Tibial nerve (tissue), 4 donors: ENCODE measurements at regions not wholly inside any gene's neighbourhood (a gene's known extent, or its start where the extent isn't known, plus 50 kb on each side); places are given as distances from the start of the nearest gene placed in this dataset.

ENCODE experiments used
- DNase-seq, 2 donors: peaks; one replicate each; pipeline ENCODE4 v3.0.0-alpha.2; 2019; ENCODE audit warnings: low spot score in 2 of 2
- H3K27ac ChIP-seq, 4 donors: fragments of 200-600 bp; sonication (generic) in 3 of 4; one replicate each; pipeline ENCODE4 v1.5.1; 2017 to 2019; ENCODE audit warnings: mild to moderate bottlenecking in 1 of 4
- H3K27me3 ChIP-seq, 2 donors: fragments of 200-600 bp; sonication (generic) in 1 of 2; one replicate each; pipeline versions ENCODE4 v1.5.1 to v1.6.0; 2017 to 2019
- H3K36me3 ChIP-seq, 3 donors: fragments of 200-600 bp; sonication (generic); one replicate each; pipeline ENCODE4 v1.5.1; 2018 to 2019
- H3K4me1 ChIP-seq, 4 donors: fragments of 200-600 bp; sonication (generic) in 3 of 4; one replicate each; pipeline ENCODE4 v1.5.1; 2017 to 2019
- H3K4me3 ChIP-seq, 4 donors: fragments of 200-600 bp; sonication (generic) in 3 of 4; one replicate each; pipeline ENCODE4 v1.5.1; 2017 to 2019; ENCODE audit warnings: mild to moderate bottlenecking in 1 of 4, moderate library complexity in 1 of 4
- H3K9me3 ChIP-seq, 4 donors: fragments of 200-600 bp; sonication (generic) in 3 of 4; one replicate each; pipeline ENCODE4 v1.5.1; 2017 to 2019
- CTCF ChIP-seq, 5 experiments: fragments of 200-600 bp in 3 of 5; fragments of 450-650 bp in 2 of 5; sonication (generic) in 3 of 5; IDR thresholded peaks; one replicate each; pipeline ENCODE4 v1.5.1; 2016 to 2019; ENCODE audit warnings: antibody characterized with exemption in 5 of 5, mild to moderate bottlenecking in 3 of 5, moderate library complexity in 2 of 5
- EP300 ChIP-seq, 2 donors: sonication (generic); formaldehyde crosslinking; IDR thresholded peaks; one replicate each; pipeline ENCODE4 v1.6.1; 2017; ENCODE audit warnings: antibody characterized with exemption in 2 of 2, mild to moderate bottlenecking in 1 of 2
- POLR2A ChIP-seq, 2 donors: fragments of 450-650 bp; IDR thresholded peaks; one replicate each; pipeline ENCODE4 v1.6.1; 2017; ENCODE audit warnings: antibody characterized with exemption in 2 of 2, mild to moderate bottlenecking in 2 of 2, moderate library complexity in 2 of 2
- WGBS, 2 donors: methylation state at CpG; one replicate each; pipeline ENCODE4 v1.1.5; 2018; 5-methylcytosine and 5-hydroxymethylcytosine counted together

- H3K9me3 ChIP-seq: no peaks in the 10 kb centered on the region
- no peak for DNase-seq
- H3K36me3 ChIP-seq: no peaks in the 10 kb centered on the region
- H3K4me3 ChIP-seq: no peak overlapping the region
- WGBS, 2 donors: 74 to 77% methylated on average over 11 of the region's 11 CpGs
- H3K27ac ChIP-seq: no peak overlapping the region
- no peaks in the 10 kb centered on the region for H3K4me1 ChIP-seq
- TF ChIP-seq POLR2A (IDR thresholded peaks at IDR 0.05) (no peak), CTCF (IDR thresholded peaks at IDR 0.05) (no peak)
- no peaks in the 10 kb centered on the region for H3K27me3 ChIP-seq
Measured at GRCh38 chr12:58087423-58088127, 146.2 kb downstream of the ATP23 start.

GRCh38 chr12:58089588-58089987 is 148.2 kb downstream of the ATP23 start:
- Histone ChIP-seq H3K27ac (no peak overlapping the region), H3K4me3 (no peak overlapping the region), H3K36me3 (no peaks in the 10 kb centered on the region), H3K4me1 (no peaks in the 10 kb centered on the region), H3K9me3 (no peaks in the 10 kb centered on the region), H3K27me3 (no peaks in the 10 kb centered on the region)
- DNase-seq: no peak
- 37% methylated on average over 3 of the region's 3 CpGs for WGBS, 2 donors
- TF ChIP-seq POLR2A (IDR thresholded peaks at IDR 0.05): no peak
- no peak for TF ChIP-seq EP300 (IDR thresholded peaks at IDR 0.05)
- no peak for TF ChIP-seq CTCF (IDR thresholded peaks at IDR 0.05)

DNA sequence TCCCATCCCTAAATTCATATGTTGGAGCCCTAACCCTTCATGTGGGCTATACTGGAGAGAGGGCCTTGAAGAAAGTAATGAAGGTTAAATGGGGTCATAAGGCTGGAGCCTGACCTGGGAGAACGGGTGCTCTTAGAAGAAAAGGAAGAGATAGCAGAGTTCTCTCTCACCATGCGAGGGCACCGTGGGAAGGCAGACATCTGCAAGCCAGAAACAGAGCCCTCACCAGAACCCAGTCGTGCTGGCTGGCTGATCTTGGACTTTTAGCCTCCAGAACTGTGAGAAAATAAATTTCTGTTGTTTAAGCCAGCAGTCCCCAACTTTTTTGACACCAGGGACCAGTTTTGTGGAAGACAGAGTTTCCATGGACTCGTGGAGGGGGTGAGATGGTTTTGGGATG is 149.3 kb downstream of the ATP23 start:
- Histone ChIP-seq H3K27me3 (no peaks in the 10 kb centered on the region), H3K9me3 (no peaks in the 10 kb centered on the region), H3K36me3 (no peaks in the 10 kb centered on the region), H3K4me1 (no peaks in the 10 kb centered on the region), H3K4me3 (no peak overlapping the region), H3K27ac (no peak overlapping the region)
- no peak for DNase-seq
- 67 to 73% methylated on average over 5 of the region's 5 CpGs for WGBS, 2 donors
- TF ChIP-seq CTCF (IDR thresholded peaks at IDR 0.05) (no peak), POLR2A (IDR thresholded peaks at IDR 0.05) (no peak), EP300 (IDR thresholded peaks at IDR 0.05) (no peak)

DNA sequence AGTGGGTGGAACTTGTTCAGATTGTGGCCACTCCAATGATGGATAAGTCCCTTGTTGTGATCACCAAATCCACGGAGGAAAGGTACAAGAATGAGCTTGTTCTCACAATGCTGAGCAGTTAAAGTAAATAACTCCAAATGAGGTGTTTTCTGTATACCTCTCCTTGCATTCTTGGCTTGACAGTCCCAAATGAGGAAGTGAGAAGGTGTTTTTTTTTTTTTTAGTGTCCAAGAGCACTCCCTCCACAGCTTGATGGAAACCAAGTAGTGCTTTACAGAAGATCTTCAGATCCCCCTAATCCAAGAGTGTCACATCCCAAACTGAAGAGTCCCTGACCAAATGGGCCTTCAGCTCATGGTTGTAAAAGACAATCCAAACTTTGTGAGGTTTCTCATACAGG is 153.6 kb downstream of the ATP23 start:
- Histone ChIP-seq H3K36me3 (no peaks in the 10 kb centered on the region), H3K27ac (no peak overlapping the region), H3K4me3 (no peak overlapping the region), H3K9me3 (no peaks in the 10 kb centered on the region), H3K27me3 (no peaks in the 10 kb centered on the region), H3K4me1 (no peaks in the 10 kb centered on the region)
- TF ChIP-seq CTCF (IDR thresholded peaks at IDR 0.05): no peak
- TF ChIP-seq EP300 (IDR thresholded peaks at IDR 0.05): no peak
- TF ChIP-seq POLR2A (IDR thresholded peaks at IDR 0.05): no peak
- WGBS, 2 donors: 88 to 91% methylated on average over 1 of the region's 1 CpG
- no peak for DNase-seq

DNA sequence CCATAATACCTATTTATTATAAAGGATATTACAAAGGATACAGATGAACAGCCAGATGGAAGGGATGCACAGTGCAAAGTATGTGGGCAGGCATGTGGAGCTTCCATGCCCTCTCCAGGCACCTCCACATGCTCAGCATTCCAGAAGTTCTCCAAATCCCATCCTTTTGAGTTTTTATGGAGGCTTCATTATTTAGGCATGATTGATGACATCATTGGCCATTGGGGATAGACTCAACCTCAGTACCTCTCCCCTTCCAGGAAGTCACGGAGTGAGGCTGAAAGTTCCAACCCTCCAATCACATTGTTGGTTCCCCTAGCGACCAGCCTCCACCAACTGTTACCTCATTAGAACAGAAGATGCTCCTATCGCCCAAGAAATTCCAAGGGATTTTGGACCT is 156.4 kb downstream of the ATP23 start:
- Histone ChIP-seq H3K9me3 (peaks cover 0 to 9% (median 0%) of the 10 kb centered on the region in 4 donors), H3K27ac (no peak overlapping the region), H3K27me3 (no peaks in the 10 kb centered on the region), H3K36me3 (no peaks in the 10 kb centered on the region), H3K4me3 (no peak overlapping the region), H3K4me1 (no peaks in the 10 kb centered on the region)
- DNase-seq: no peak
- WGBS, 2 donors: 76 to 85% methylated on average over 3 of the region's 3 CpGs
- TF ChIP-seq POLR2A (IDR thresholded peaks at IDR 0.05) (no peak), CTCF (IDR thresholded peaks at IDR 0.05) (no peak), EP300 (IDR thresholded peaks at IDR 0.05) (no peak)
